Activated CD8-positive, alpha-beta T cell treated with anti-CD3 and anti-CD28 coated beads for 36 hours (primary cell): ENCODE measurements at regions not wholly inside any gene's neighbourhood (a gene's known extent, or its start where the extent isn't known, plus 50 kb on each side); places are given as distances from the start of the nearest gene placed in this dataset.

Experiments
- ATAC-seq: fragments of 200-7000 bp; cut with Tn5 transposase; one replicate; pipeline ENCODE4 v1.10.0; 2021; ENCODE audit warnings: mild to moderate bottlenecking, moderate library complexity
- CTCF ChIA-PET: fragments of 350-600 bp; sonication (Branson Sonifier 250); formaldehyde crosslinking; loops from one replicate; lab custom pipeline; 2021; ENCODE audit warnings: antibody characterized with exemption; lab: Charles Lee
- POLR2A ChIA-PET: fragments of 350-600 bp; sonication (Branson Sonifier 250); formaldehyde crosslinking; loops from one replicate; lab custom pipeline; 2021; ENCODE audit warnings: antibody characterized with exemption; lab: Charles Lee
- DNase-seq: peaks from one replicate; pipeline ENCODE4 v3.0.0-alpha.2; 2020
- H3K27ac Mint-ChIP-seq: one replicate; pipeline ENCODE4 v1.8.0; 2021; ENCODE audit warnings: mild to moderate bottlenecking, mixed read lengths
- H3K27me3 Mint-ChIP-seq: one replicate; pipeline ENCODE4 v1.8.0; 2021; ENCODE audit warnings: mixed read lengths
- H3K36me3 Mint-ChIP-seq: one replicate; pipeline ENCODE4 v1.8.0; 2021; ENCODE audit warnings: low read depth, mixed read lengths
- H3K4me1 Mint-ChIP-seq: one replicate; pipeline ENCODE4 v1.8.0; 2021; ENCODE audit warnings: low read depth, mixed read lengths
- H3K4me3 Mint-ChIP-seq: one replicate; pipeline ENCODE4 v1.8.0; 2021; ENCODE audit warnings: mild to moderate bottlenecking, moderate library complexity, mixed read lengths
- H3K9me3 Mint-ChIP-seq: one replicate; pipeline ENCODE4 v1.8.0; 2021; ENCODE audit warnings: mixed read lengths
- CTCF ChIP-seq: fragments of 200-600 bp; IDR thresholded peaks from one replicate; pipeline ENCODE4 v1.8.0; 2022; ENCODE audit warnings: antibody characterized with exemption, mild to moderate bottlenecking
- intact Hi-C: fragments of 100-400 bp; cut with micrococcal nuclease; formaldehyde crosslinking; loops from one replicate; pipeline ENCODE4 v1.10.0; 2022

- CTCF ChIA-PET, result no interaction called here
- Mint-ChIP-seq H3K9me3 (no peaks in the 10 kb centered on the region), H3K27me3 (peaks cover 1% of the 10 kb centered on the region), H3K36me3 (no peaks in the 10 kb centered on the region), H3K4me1 (no peaks in the 10 kb centered on the region), H3K27ac (no peak overlapping the region), H3K4me3 (no peak overlapping the region)
- POLR2A ChIA-PET, result no interaction called here
- TF ChIP-seq CTCF, result no peak
- no peak for ATAC-seq
- intact Hi-C loops, result no loop called here
- no peak for DNase-seq
These were observed 1299.3 kb upstream of the GJE1 start for GRCh38 chr6:140833408-140833807.

DNA sequence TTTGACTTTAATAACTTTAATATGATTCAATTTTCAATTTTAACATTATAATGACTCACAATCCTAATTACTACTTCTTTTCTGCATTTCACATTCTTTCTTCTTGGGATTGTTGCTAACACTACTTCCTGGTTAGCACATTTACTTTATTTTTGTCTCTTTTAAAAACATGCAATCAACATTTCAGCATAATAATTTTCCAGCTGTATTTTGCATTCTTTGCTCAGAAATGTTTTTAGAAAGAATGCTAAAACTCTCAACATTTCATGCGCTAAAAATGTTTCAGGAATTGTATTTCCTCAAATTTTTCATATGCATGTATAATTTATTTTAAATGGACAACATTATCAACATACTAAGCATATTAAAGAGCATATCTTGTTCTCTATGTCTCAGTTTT is 1302.1 kb upstream of the GJE1 start:
- intact Hi-C loops, result no loop called here
- H3K4me3 Mint-ChIP-seq, result no peak overlapping the region
- CTCF ChIA-PET, result interaction anchor here (0.9 to 1.3 kb wide), 2 partner anchors 8 to 13 kb away, joined by 3 read pairs; no protein-coding TSS in a partner anchor

DNA sequence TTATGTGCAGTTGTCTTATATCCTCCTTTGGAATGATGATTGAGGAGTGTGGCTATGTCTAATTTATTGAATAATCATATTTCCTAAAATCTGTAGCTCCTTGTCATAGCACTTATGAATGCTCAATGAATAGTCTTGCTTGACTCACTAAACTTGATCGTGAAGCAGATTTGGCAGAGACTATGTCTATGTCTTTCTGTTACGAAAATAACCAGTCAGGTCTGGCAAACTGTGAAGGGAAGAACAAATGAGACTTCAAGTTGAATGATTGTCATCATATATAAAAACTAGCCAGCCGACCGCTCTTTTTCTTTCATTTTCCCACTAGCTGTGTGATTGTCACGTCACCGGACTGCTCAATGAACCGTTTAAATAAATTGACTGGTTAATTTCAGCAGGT is 1303.9 kb upstream of the GJE1 start:
- POLR2A ChIA-PET, result no interaction called here

More for the DNA sequence above, 1302.1 kb upstream of the GJE1 start:
- POLR2A ChIA-PET, result no interaction called here
- Mint-ChIP-seq H3K36me3 (no peaks in the 10 kb centered on the region), H3K27me3 (peaks cover 1% of the 10 kb centered on the region), H3K4me1 (no peaks in the 10 kb centered on the region), H3K9me3 (no peaks in the 10 kb centered on the region), H3K27ac (no peak overlapping the region)
- DNase-seq, result no peak
- ATAC-seq, result no peak
- no peak for TF ChIP-seq CTCF

GRCh38 chr6:140827593-140827992 is 1305.1 kb upstream of the GJE1 start:
- Mint-ChIP-seq H3K9me3 (no peaks in the 10 kb centered on the region), H3K27ac (no peak overlapping the region), H3K27me3 (no peaks in the 10 kb centered on the region), H3K4me1 (no peaks in the 10 kb centered on the region), H3K36me3 (no peaks in the 10 kb centered on the region), H3K4me3 (no peak overlapping the region)
- ChIA-PET CTCF (no interaction called here), POLR2A (no interaction called here)
- intact Hi-C loops, result no loop called here
- ATAC-seq (no peak), DNase-seq (no peak)
- TF ChIP-seq CTCF, result no peak

More for the DNA sequence above, 1303.9 kb upstream of the GJE1 start:
- no peaks in the 10 kb centered on the region for H3K36me3 Mint-ChIP-seq
- no peak overlapping the region for H3K4me3 Mint-ChIP-seq
- TF ChIP-seq CTCF, result no peak
- ATAC-seq (no peak), DNase-seq (no peak)
- intact Hi-C loops, result no loop called here
- no peaks in the 10 kb centered on the region for H3K4me1 Mint-ChIP-seq
- H3K27me3 Mint-ChIP-seq, result peaks cover 1% of the 10 kb centered on the region
- no peak overlapping the region for H3K27ac Mint-ChIP-seq
- H3K9me3 Mint-ChIP-seq, result no peaks in the 10 kb centered on the region
- CTCF ChIA-PET, result no interaction called here

DNA sequence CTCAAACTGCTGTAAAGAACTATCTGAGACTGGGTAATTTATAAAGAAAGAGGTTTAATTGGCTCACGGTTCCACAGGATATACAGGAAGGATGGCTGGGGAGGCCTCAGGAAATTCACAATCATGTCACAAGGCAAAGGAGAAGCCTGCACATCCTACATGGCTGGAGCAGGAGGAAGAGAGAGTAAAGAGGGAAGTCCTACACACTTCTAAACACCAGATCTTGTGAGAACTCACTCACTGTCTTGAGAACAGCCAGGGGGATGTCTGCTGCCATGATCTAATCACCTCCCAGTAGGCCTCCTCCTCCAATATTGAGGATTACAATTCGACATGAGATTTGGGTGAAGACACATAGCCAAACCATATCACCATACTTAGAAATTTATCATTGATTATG is 1307.0 kb upstream of the GJE1 start:
- ChIA-PET CTCF (no interaction called here), POLR2A (no interaction called here)
- H3K27ac Mint-ChIP-seq, result no peak overlapping the region
- H3K4me1 Mint-ChIP-seq, result no peaks in the 10 kb centered on the region
- H3K4me3 Mint-ChIP-seq, result no peak overlapping the region
- H3K9me3 Mint-ChIP-seq, result no peaks in the 10 kb centered on the region
- ATAC-seq, result no peak
- H3K36me3 Mint-ChIP-seq, result no peaks in the 10 kb centered on the region
- peaks cover 2% of the 10 kb centered on the region for H3K27me3 Mint-ChIP-seq
- no peak for TF ChIP-seq CTCF
- intact Hi-C loops, result no loop called here
- DNase-seq, result no peak
